ENCODE measurements at regions not wholly inside any gene's neighbourhood (a gene's known extent, or its start where the extent isn't known, plus 50 kb on each side); places are given as distances from the start of the nearest gene placed in this dataset.
"Not testable (repeated sequence)": the region's sequence is repeated elsewhere in the genome, so short reads cannot be mapped to it uniquely, and the experiment has no call there.

- no peak for TF ChIP-seq EZH2phosphoT487 (conservative IDR thresholded peaks at IDR 0.05; ENCODE audit: low read length)
- Histone ChIP-seq H4K20me1 (ENCODE audit: low read depth, low read length) (no peaks in the 10 kb centered on the region), H3K9me3 (ENCODE audit: insufficient read depth, low read length) (no peaks in the 10 kb centered on the region), H3K27ac (ENCODE audit: low read depth, low read length) (peak overlapping the region; percentile 86), H3K79me2 (ENCODE audit: insufficient read depth, low read length) (no peaks in the 10 kb centered on the region), H3K9me2 (replicated peaks; ENCODE audit: insufficient read depth, low read length) (no peaks in the 10 kb centered on the region), H3K27me3 (ENCODE audit: low read length) (no peaks in the 10 kb centered on the region), H3F3A (ENCODE audit: insufficient read depth) (peaks cover 3% of the 10 kb centered on the region; the same call in 1 of the 2 replicates), H3K36me3 (ENCODE audit: low read length) (no peaks in the 10 kb centered on the region), H2AFZ (ENCODE audit: low read depth, low read length, severe bottlenecking) (no peak overlapping the region), H3K4me2 (ENCODE audit: low read depth, low read length, poor library complexity, severe bottlenecking) (no peak overlapping the region), H3K4me3 (ENCODE audit: insufficient read depth, low read length, poor library complexity, severe bottlenecking) (no peak overlapping the region), H3K9ac (ENCODE audit: low read length) (no peak overlapping the region)
Measured at GRCh38 chr3:34109846-34110245, 311.4 kb downstream of the PDCD6IP start.

- Histone ChIP-seq H3K4me3 (ENCODE audit: insufficient read depth, low read length, poor library complexity, severe bottlenecking) (no peak overlapping the region), H3K9me3 (ENCODE audit: insufficient read depth, low read length) (no peaks in the 10 kb centered on the region), H2AFZ (ENCODE audit: low read depth, low read length, severe bottlenecking) (no peak overlapping the region), H3F3A (ENCODE audit: insufficient read depth) (peaks cover 3% of the 10 kb centered on the region; the same call in 1 of the 2 replicates), H3K79me2 (ENCODE audit: insufficient read depth, low read length) (no peaks in the 10 kb centered on the region), H4K20me1 (ENCODE audit: low read depth, low read length) (no peaks in the 10 kb centered on the region), H3K9me2 (replicated peaks; ENCODE audit: insufficient read depth, low read length) (no peaks in the 10 kb centered on the region), H3K27ac (ENCODE audit: low read depth, low read length) (no peak overlapping the region), H3K9ac (ENCODE audit: low read length) (no peak overlapping the region), H3K4me2 (ENCODE audit: low read depth, low read length, poor library complexity, severe bottlenecking) (no peak overlapping the region), H3K36me3 (ENCODE audit: low read length) (no peaks in the 10 kb centered on the region), H3K27me3 (ENCODE audit: low read length) (no peaks in the 10 kb centered on the region)
- TF ChIP-seq EZH2phosphoT487 (conservative IDR thresholded peaks at IDR 0.05; ENCODE audit: low read length) (no peak), CTCF (IDR thresholded peaks at IDR 0.05; ENCODE audit: insufficient read depth, low read length, poor library complexity, severe bottlenecking) (no peak)
Measured at GRCh38 chr3:34111361-34111760, 312.9 kb downstream of the PDCD6IP start.

- not testable (repeated sequence) for H4K20me1 ChIP-seq (ENCODE audit: low read depth, low read length); H3F3A ChIP-seq (ENCODE audit: insufficient read depth); H3K9me3 ChIP-seq (ENCODE audit: insufficient read depth, low read length); H3K4me2 ChIP-seq (ENCODE audit: low read depth, low read length, poor library complexity, severe bottlenecking); H3K36me3 ChIP-seq (ENCODE audit: low read length); H3K9ac ChIP-seq (ENCODE audit: low read length); H3K4me3 ChIP-seq (ENCODE audit: insufficient read depth, low read length, poor library complexity, severe bottlenecking); H3K79me2 ChIP-seq (ENCODE audit: insufficient read depth, low read length); H3K27me3 ChIP-seq (ENCODE audit: low read length); H2AFZ ChIP-seq (ENCODE audit: low read depth, low read length, severe bottlenecking); H3K9me2 ChIP-seq (replicated peaks; ENCODE audit: insufficient read depth, low read length); H3K27ac ChIP-seq (ENCODE audit: low read depth, low read length)
Measured at GRCh38 chr3:34112261-34112660, 313.8 kb downstream of the PDCD6IP start.

GRCh38 chr3:34131091-34131490 lies 332.7 kb downstream of the PDCD6IP start:
- TF ChIP-seq CTCF (IDR thresholded peaks at IDR 0.05; ENCODE audit: insufficient read depth, low read length, poor library complexity, severe bottlenecking) (no peak), EZH2phosphoT487 (conservative IDR thresholded peaks at IDR 0.05; ENCODE audit: low read length) (no peak)
- H3K4me2 ChIP-seq (ENCODE audit: low read depth, low read length, poor library complexity, severe bottlenecking) = no peak overlapping the region
- no peaks in the 10 kb centered on the region for H3K36me3 ChIP-seq (ENCODE audit: low read length)
- no peaks in the 10 kb centered on the region for H3K9me2 ChIP-seq (replicated peaks; ENCODE audit: insufficient read depth, low read length)
- 0 out of 2 replicates have a peak, but pooled peaks cover 7% of the 10 kb centered on the region for H3K9me3 ChIP-seq (ENCODE audit: insufficient read depth, low read length)
- H2AFZ ChIP-seq (ENCODE audit: low read depth, low read length, severe bottlenecking) = no peak overlapping the region
- H3K27ac ChIP-seq (ENCODE audit: low read depth, low read length) = no peak overlapping the region
- H3K9ac ChIP-seq (ENCODE audit: low read length) = no peak overlapping the region
- no peaks in the 10 kb centered on the region; the same call in 1 of the 2 replicates for H3K27me3 ChIP-seq (ENCODE audit: low read length)
- H3K4me3 ChIP-seq (ENCODE audit: insufficient read depth, low read length, poor library complexity, severe bottlenecking) = no peak overlapping the region
- H4K20me1 ChIP-seq (ENCODE audit: low read depth, low read length) = no peaks in the 10 kb centered on the region
- H3K79me2 ChIP-seq (ENCODE audit: insufficient read depth, low read length) = no peaks in the 10 kb centered on the region
- H3F3A ChIP-seq (ENCODE audit: insufficient read depth) = no peaks in the 10 kb centered on the region
